Mesenchymal stem cell (in vitro differentiated cells and primary cell): ENCODE measurements at regions not wholly inside any gene's neighbourhood (a gene's known extent, or its start where the extent isn't known, plus 50 kb on each side); places are given as distances from the start of the nearest gene placed in this dataset.

Experiments
- DNase-seq: peaks from one replicate; pipeline ENCODE4 v3.0.0-alpha.2; 2013
- H2AFZ ChIP-seq: one replicate; pipeline ENCODE4 v1.6.1; 2013; ENCODE audit warnings: low read depth, mild to moderate bottlenecking, control low read depth, inconsistent platforms, low read length, moderate library complexity
- H2AK5ac ChIP-seq: 2 replicates; pipeline ENCODE4 v1.6.1; 2013; ENCODE audit warnings: low read length, moderate library complexity, mild to moderate bottlenecking, inconsistent platforms; ENCODE audit not compliant: severe bottlenecking
- H2BK120ac ChIP-seq: one replicate; pipeline ENCODE4 v1.6.1; 2013; ENCODE audit warnings: low read depth, mild to moderate bottlenecking, inconsistent platforms, low read length, moderate library complexity
- H2BK12ac ChIP-seq, 2 experiments: one replicate each; pipeline ENCODE4 v1.6.1; 2013; ENCODE audit warnings: inconsistent platforms in 2 of 2, low read length in 2 of 2, mild to moderate bottlenecking in 2 of 2, moderate library complexity in 2 of 2, control low read depth in 1 of 2
- H2BK15ac ChIP-seq: one replicate; pipeline ENCODE4 v1.6.1; 2013; ENCODE audit warnings: mild to moderate bottlenecking, low read depth, inconsistent platforms; ENCODE audit not compliant: poor library complexity, severe bottlenecking
- H2BK5ac ChIP-seq: 2 replicates; pipeline ENCODE4 v1.6.1; 2013; ENCODE audit warnings: low read depth, mild to moderate bottlenecking, low read length, control low read depth, inconsistent platforms; ENCODE audit not compliant: poor library complexity, severe bottlenecking
- H3K14ac ChIP-seq, 2 experiments: one replicate each; pipeline ENCODE4 v1.6.1; 2013; ENCODE audit warnings: inconsistent platforms in 2 of 2, low read length in 2 of 2, control low read depth in 1 of 2, mild to moderate bottlenecking in 1 of 2, moderate library complexity in 1 of 2
- H3K18ac ChIP-seq, 2 experiments: one replicate each; pipeline ENCODE4 v1.6.1; 2013; ENCODE audit warnings: inconsistent platforms in 2 of 2, low read length in 2 of 2, control low read depth in 1 of 2, low read depth in 1 of 2, mild to moderate bottlenecking in 1 of 2
- H3K23ac ChIP-seq, 2 experiments: one replicate each; pipeline ENCODE4 v1.6.1; 2013; ENCODE audit warnings: inconsistent platforms in 2 of 2, low read length in 2 of 2, mild to moderate bottlenecking in 2 of 2, moderate library complexity in 2 of 2, control low read depth in 1 of 2
- H3K27ac ChIP-seq: 2 replicates; pipeline ENCODE4 v1.5.1; 2013; ENCODE audit warnings: mild to moderate bottlenecking, moderate library complexity, low read length, control low read depth, inconsistent platforms; ENCODE audit not compliant: poor library complexity, severe bottlenecking
- H3K27me3 ChIP-seq, 2 experiments: 2 replicates each; pipeline versions ENCODE4 v1.6.1 to v1.7.0; 2013; ENCODE audit warnings: low read length in 2 of 2, mild to moderate bottlenecking in 2 of 2, moderate library complexity in 2 of 2, control low read depth in 1 of 2, inconsistent platforms in 1 of 2; ENCODE audit not compliant: control insufficient read depth in 1 of 2, insufficient read depth in 1 of 2
- H3K36me3 ChIP-seq, 2 experiments: 2 replicates each; pipeline versions ENCODE4 v1.6.1 to v1.7.0; 2013; ENCODE audit warnings: low read length in 2 of 2, control low read depth in 1 of 2, inconsistent platforms in 1 of 2, low read depth in 1 of 2, mild to moderate bottlenecking in 1 of 2; ENCODE audit not compliant: insufficient read depth in 2 of 2, control insufficient read depth in 1 of 2
- H3K4ac ChIP-seq, 2 experiments: one replicate each; pipeline ENCODE4 v1.6.1; 2013; ENCODE audit warnings: inconsistent platforms in 2 of 2, low read length in 2 of 2, mild to moderate bottlenecking in 2 of 2, moderate library complexity in 2 of 2, control low read depth in 1 of 2, low read depth in 1 of 2
- H3K4me1 ChIP-seq: 2 replicates; pipeline ENCODE4 v1.6.1; 2013; ENCODE audit warnings: low read depth, low read length, control low read depth; ENCODE audit not compliant: control insufficient read depth, insufficient read depth
- H3K4me2 ChIP-seq: 2 replicates; pipeline ENCODE4 v1.6.1; 2013; ENCODE audit warnings: low read length, mild to moderate bottlenecking, inconsistent platforms; ENCODE audit not compliant: poor library complexity, severe bottlenecking
- H3K4me3 ChIP-seq, 2 experiments: 2 replicates each; pipeline versions ENCODE4 v1.5.1 to v1.7.0; 2013; ENCODE audit warnings: low read length in 2 of 2, mild to moderate bottlenecking in 2 of 2, control low read depth in 1 of 2, low read depth in 1 of 2; ENCODE audit not compliant: insufficient read depth in 1 of 2
- H3K79me1 ChIP-seq: replicated peaks from 2 replicates; pipeline ENCODE4 v1.6.1; 2013; ENCODE audit warnings: mild to moderate bottlenecking, control low read depth, low read length, inconsistent platforms; ENCODE audit not compliant: poor library complexity, severe bottlenecking
- H3K9ac ChIP-seq: 2 replicates; pipeline ENCODE4 v1.7.0; 2013; ENCODE audit warnings: mild to moderate bottlenecking, low read length, moderate library complexity
- H3K9me3 ChIP-seq: 2 replicates; pipeline ENCODE4 v1.7.0; 2013; ENCODE audit warnings: mild to moderate bottlenecking, low read length; ENCODE audit not compliant: control insufficient read depth
- H4K8ac ChIP-seq: one replicate; pipeline ENCODE4 v1.6.1; 2013; ENCODE audit warnings: inconsistent platforms, mild to moderate bottlenecking, low read length, moderate library complexity
- H4K91ac ChIP-seq: one replicate; pipeline ENCODE4 v1.6.1; 2013; ENCODE audit warnings: mild to moderate bottlenecking, low read length, inconsistent platforms
- WGBS: methylation state at CpG from one replicate; pipeline ENCODE4 v1.1.7; 2013; ENCODE audit warnings: mixed read lengths; 5-methylcytosine and 5-hydroxymethylcytosine counted together

DNA sequence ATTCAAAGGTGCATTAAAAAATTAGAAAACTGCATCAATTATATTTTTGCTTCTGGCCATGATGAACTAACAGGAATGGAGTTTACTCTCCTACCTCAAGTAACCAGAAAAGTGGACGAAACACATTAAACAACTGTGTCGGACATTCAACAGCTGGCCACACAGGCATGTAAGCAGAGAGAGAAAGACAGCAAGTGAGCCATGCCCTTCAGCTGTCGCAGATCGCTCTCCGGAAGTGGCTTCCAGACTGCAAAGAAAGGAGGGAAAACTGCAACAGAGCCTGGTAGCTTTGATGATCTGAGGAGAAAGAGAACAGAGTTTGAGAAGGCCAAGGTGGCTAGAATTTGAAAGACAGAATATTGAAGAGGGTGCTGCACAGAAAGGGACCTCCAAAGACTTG lies 557.2 kb downstream of the MATN1 start:
- H2BK5ac ChIP-seq, result no peak overlapping the region
- no peak overlapping the region for H2AFZ ChIP-seq

DNA sequence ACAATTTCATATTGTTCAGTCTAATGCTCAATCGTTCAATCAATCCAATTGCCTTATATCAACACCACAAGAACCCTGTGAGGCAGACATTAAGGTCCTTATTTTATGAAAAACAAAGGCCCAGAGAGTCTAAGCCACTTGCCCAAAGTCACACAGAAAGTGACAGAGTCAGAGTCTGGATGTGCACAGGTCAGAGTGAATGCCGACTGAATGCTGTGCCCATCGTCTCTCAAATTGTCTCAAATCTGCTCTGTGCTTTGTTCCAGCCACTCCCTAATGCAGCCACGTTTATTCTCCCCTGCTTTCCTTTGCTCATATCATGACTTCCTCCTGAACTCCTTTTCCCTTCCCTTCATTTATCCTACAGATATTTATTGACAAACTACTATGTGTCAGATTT lies 558.3 kb downstream of the MATN1 start:
- H2AK5ac ChIP-seq, result no peak overlapping the region
- 71% methylated on average over 4 of the region's 4 CpGs for whole genome bisulfite sequencing
- no peak overlapping the region for H3K4me3 ChIP-seq
- H3K9me3 ChIP-seq, result no peaks in the 10 kb centered on the region
- H2BK12ac ChIP-seq, result no peak overlapping the region
- no peaks in the 10 kb centered on the region for H3K4me1 ChIP-seq
- no peak for DNase-seq
- no peak overlapping the region for H2AFZ ChIP-seq
- H4K91ac ChIP-seq, result no peak overlapping the region
- H3K4ac ChIP-seq, result no peak overlapping the region
- H3K36me3 ChIP-seq, result no peaks in the 10 kb centered on the region
- no peaks in the 10 kb centered on the region for H3K79me1 ChIP-seq
- no peak overlapping the region for H2BK5ac ChIP-seq
- no peak overlapping the region for H3K14ac ChIP-seq
- H3K4me2 ChIP-seq, result no peak overlapping the region
- no peak overlapping the region for H3K9ac ChIP-seq
- H3K27me3 ChIP-seq, result peaks cover 4 to 31% of the 10 kb centered on the region in 2 experiments
- H2BK120ac ChIP-seq, result no peak overlapping the region
- H3K18ac ChIP-seq, result no peak overlapping the region
- no peak overlapping the region for H2BK15ac ChIP-seq
- no peak overlapping the region for H4K8ac ChIP-seq
- no peak overlapping the region for H3K23ac ChIP-seq
- H3K27ac ChIP-seq, result no peak overlapping the region

More for the DNA sequence above, 557.2 kb downstream of the MATN1 start:
- H3K14ac ChIP-seq, result no peak overlapping the region
- no peaks in the 10 kb centered on the region for H3K4me1 ChIP-seq
- H4K91ac ChIP-seq, result no peak overlapping the region
- WGBS, result 78% methylated on average over 5 of the region's 5 CpGs
- no peak overlapping the region for H3K4me3 ChIP-seq
- no peak overlapping the region for H2AK5ac ChIP-seq
- H3K9me3 ChIP-seq, result no peaks in the 10 kb centered on the region
- H3K23ac ChIP-seq, result no peak overlapping the region
- no peak overlapping the region for H2BK12ac ChIP-seq
- H3K18ac ChIP-seq, result no peak overlapping the region
- no peaks in the 10 kb centered on the region for H3K79me1 ChIP-seq
- H2BK120ac ChIP-seq, result no peak overlapping the region
- no peak overlapping the region for H3K4ac ChIP-seq
- H4K8ac ChIP-seq, result no peak overlapping the region
- H3K4me2 ChIP-seq, result no peak overlapping the region
- no peaks in the 10 kb centered on the region for H3K36me3 ChIP-seq
- H3K27me3 ChIP-seq, result peaks cover 4 to 27% of the 10 kb centered on the region in 2 experiments
- no peak overlapping the region for H3K9ac ChIP-seq
- H2BK15ac ChIP-seq, result no peak overlapping the region
- DNase-seq, result no peak
- no peak overlapping the region for H3K27ac ChIP-seq

DNA sequence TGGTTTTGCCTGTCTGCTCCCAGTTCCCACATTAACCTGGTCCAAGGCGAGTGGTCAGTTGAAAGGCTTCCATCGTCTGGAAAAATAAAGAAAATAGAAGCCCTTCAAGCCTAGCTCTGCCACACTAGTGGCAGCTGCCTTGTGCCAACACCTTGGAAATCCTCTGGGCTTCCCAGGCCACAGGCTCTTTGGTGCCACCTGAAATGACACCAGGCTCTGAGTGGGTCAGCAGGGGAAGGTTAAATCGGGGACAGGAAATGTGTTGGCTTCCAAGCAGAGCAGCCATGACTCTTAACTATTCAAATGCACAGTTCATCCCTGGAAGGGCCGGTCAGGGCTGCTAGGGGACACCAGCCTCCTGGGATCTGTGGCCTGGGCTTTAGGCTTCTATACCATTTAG lies 558.7 kb downstream of the MATN1 start:
- no peaks in the 10 kb centered on the region for H3K79me1 ChIP-seq
- peaks cover 4 to 31% of the 10 kb centered on the region in 2 experiments for H3K27me3 ChIP-seq
- no peak overlapping the region for H3K18ac ChIP-seq
- DNase-seq, result no peak
- H3K4ac ChIP-seq, result no peak overlapping the region
- no peak overlapping the region for H3K4me3 ChIP-seq
- H3K23ac ChIP-seq, result no peak overlapping the region
- no peak overlapping the region for H2BK120ac ChIP-seq
- H3K14ac ChIP-seq, result no peak overlapping the region
- H3K4me1 ChIP-seq, result no peaks in the 10 kb centered on the region
- no peak overlapping the region for H2AK5ac ChIP-seq
- H3K4me2 ChIP-seq, result no peak overlapping the region
- H2AFZ ChIP-seq, result no peak overlapping the region
- H2BK15ac ChIP-seq, result no peak overlapping the region
- H2BK12ac ChIP-seq, result no peak overlapping the region
- no peaks in the 10 kb centered on the region for H3K36me3 ChIP-seq
- no peak overlapping the region for H2BK5ac ChIP-seq
- no peak overlapping the region for H4K8ac ChIP-seq
- no peaks in the 10 kb centered on the region for H3K9me3 ChIP-seq
- H3K27ac ChIP-seq, result no peak overlapping the region
- H4K91ac ChIP-seq, result no peak overlapping the region
- H3K9ac ChIP-seq, result no peak overlapping the region
- 85% methylated on average over 4 of the region's 4 CpGs for WGBS

DNA sequence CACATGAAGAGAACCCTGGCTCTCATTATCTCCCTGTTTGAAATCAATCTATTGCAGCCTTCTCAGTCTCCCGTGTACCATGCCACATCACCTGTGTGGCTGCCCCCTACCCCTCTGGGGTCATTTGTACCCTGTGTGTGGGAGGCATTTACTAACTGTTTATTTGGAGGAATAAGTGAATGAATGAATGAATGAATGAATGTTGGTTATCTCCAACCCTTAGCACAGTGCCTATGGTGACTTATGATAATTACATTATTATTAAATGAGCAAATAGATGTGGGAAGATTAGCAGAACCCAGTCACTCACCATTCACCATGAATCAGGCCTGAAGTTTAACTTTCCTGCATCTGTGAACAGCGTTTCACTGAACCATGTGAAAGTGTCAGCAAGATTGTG lies 560.8 kb downstream of the MATN1 start:
- Histone ChIP-seq H3K9ac (no peak overlapping the region), H2BK5ac (no peak overlapping the region), H3K27me3 (peaks cover 4 to 25% of the 10 kb centered on the region in 2 experiments), H2AK5ac (no peak overlapping the region), H3K18ac (no peak overlapping the region), H3K4me3 (no peak overlapping the region), H3K4me2 (no peak overlapping the region), H2BK12ac (no peak overlapping the region), H2BK15ac (no peak overlapping the region), H3K27ac (no peak overlapping the region), H3K4ac (no peak overlapping the region), H3K9me3 (no peaks in the 10 kb centered on the region), H2BK120ac (no peak overlapping the region), H3K14ac (no peak overlapping the region), H4K8ac (no peak overlapping the region), H3K79me1 (no peaks in the 10 kb centered on the region), H3K36me3 (no peaks in the 10 kb centered on the region), H3K23ac (no peak overlapping the region), H4K91ac (no peak overlapping the region), H3K4me1 (no peaks in the 10 kb centered on the region), H2AFZ (no peak overlapping the region)
- WGBS, result 66% methylated on average over 2 of the region's 2 CpGs
- DNase-seq, result no peak
